ENCODE measurements at regions not wholly inside any gene's neighbourhood (a gene's known extent, or its start where the extent isn't known, plus 50 kb on each side); places are given as distances from the start of the nearest gene placed in this dataset.

DNA sequence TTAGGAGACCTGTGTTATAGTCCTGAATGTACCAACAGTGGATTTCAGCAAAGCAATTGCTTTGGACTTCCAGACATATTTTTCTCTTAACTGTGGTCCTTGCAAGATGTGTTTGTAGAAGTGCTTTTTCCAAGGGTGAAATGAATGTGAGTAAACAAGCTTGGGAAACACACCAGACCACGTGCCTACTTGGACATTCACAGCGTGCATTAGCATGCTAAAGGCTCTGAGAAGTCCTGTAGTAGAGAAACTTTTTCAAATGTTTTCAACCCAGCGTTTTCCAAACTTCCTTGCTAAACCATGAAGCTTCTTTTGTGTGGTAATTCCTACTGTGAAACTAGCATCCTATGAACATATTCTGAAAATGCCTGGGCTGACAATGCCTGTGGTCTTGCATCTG lies 91.2 kb upstream of the DBX1 start:
- no peak for DNase-seq
- no CpG with 5 or more reads among the region's 3 CpGs for WGBS (ENCODE audit: insufficient coverage, low lambda C conversion rate)
- Histone ChIP-seq H3K27me3 (ENCODE audit: control insufficient read depth, insufficient read depth, low read length) (peaks cover 5% of the 10 kb centered on the region), H3K4me1 (ENCODE audit: control insufficient read depth, insufficient read depth, low read length) (no peaks in the 10 kb centered on the region), H3K9me3 (ENCODE audit: control insufficient read depth, low read depth, low read length) (no peaks in the 10 kb centered on the region), H3K4me3 (ENCODE audit: low read length) (no peak overlapping the region), H3K27ac (ENCODE audit: low read length) (no peak overlapping the region), H3K36me3 (ENCODE audit: control insufficient read depth, insufficient read depth, low read length) (no peaks in the 10 kb centered on the region)

GRCh38 chr11:20250644-20251247 lies 90.5 kb upstream of the DBX1 start:
- H3K4me3 ChIP-seq (ENCODE audit: low read length): no peak overlapping the region
- no peaks in the 10 kb centered on the region for H3K4me1 ChIP-seq (ENCODE audit: control insufficient read depth, insufficient read depth, low read length)
- 100% methylated on average over 1 of the region's 3 CpGs for WGBS (ENCODE audit: insufficient coverage, low lambda C conversion rate)
- no peak for DNase-seq
- H3K27ac ChIP-seq (ENCODE audit: low read length): no peak overlapping the region
- H3K36me3 ChIP-seq (ENCODE audit: control insufficient read depth, insufficient read depth, low read length): no peaks in the 10 kb centered on the region
- H3K27me3 ChIP-seq (ENCODE audit: control insufficient read depth, insufficient read depth, low read length): peaks cover 7% of the 10 kb centered on the region
- no peaks in the 10 kb centered on the region for H3K9me3 ChIP-seq (ENCODE audit: control insufficient read depth, low read depth, low read length)

- H3K27ac ChIP-seq (ENCODE audit: low read length): no peak overlapping the region
- H3K9me3 ChIP-seq (ENCODE audit: control insufficient read depth, low read depth, low read length): no peaks in the 10 kb centered on the region
- no peaks in the 10 kb centered on the region for H3K4me1 ChIP-seq (ENCODE audit: control insufficient read depth, insufficient read depth, low read length)
- DNase-seq: no peak
- no peak overlapping the region for H3K4me3 ChIP-seq (ENCODE audit: low read length)
- no peaks in the 10 kb centered on the region for H3K36me3 ChIP-seq (ENCODE audit: control insufficient read depth, insufficient read depth, low read length)
- WGBS (ENCODE audit: insufficient coverage, low lambda C conversion rate): no CpG with 5 or more reads among the region's 3 CpGs
- H3K27me3 ChIP-seq (ENCODE audit: control insufficient read depth, insufficient read depth, low read length): peaks cover 8% of the 10 kb centered on the region
Observed at GRCh38 chr11:20249796-20250195, 89.5 kb upstream of the DBX1 start.

GRCh38 chr11:20249378-20249777 lies 89.1 kb upstream of the DBX1 start:
- no peak for DNase-seq
- no CpG with 5 or more reads among the region's 5 CpGs for WGBS (ENCODE audit: insufficient coverage, low lambda C conversion rate)
- peaks cover 8% of the 10 kb centered on the region for H3K27me3 ChIP-seq (ENCODE audit: control insufficient read depth, insufficient read depth, low read length)
- no peak overlapping the region for H3K4me3 ChIP-seq (ENCODE audit: low read length)
- no peaks in the 10 kb centered on the region for H3K36me3 ChIP-seq (ENCODE audit: control insufficient read depth, insufficient read depth, low read length)
- no peaks in the 10 kb centered on the region for H3K9me3 ChIP-seq (ENCODE audit: control insufficient read depth, low read depth, low read length)
- no peaks in the 10 kb centered on the region for H3K4me1 ChIP-seq (ENCODE audit: control insufficient read depth, insufficient read depth, low read length)
- H3K27ac ChIP-seq (ENCODE audit: low read length): no peak overlapping the region

GRCh38 chr11:20248871-20249270 lies 88.6 kb upstream of the DBX1 start:
- Histone ChIP-seq H3K27me3 (ENCODE audit: control insufficient read depth, insufficient read depth, low read length) (peaks cover 8% of the 10 kb centered on the region), H3K27ac (ENCODE audit: low read length) (no peak overlapping the region), H3K4me3 (ENCODE audit: low read length) (no peak overlapping the region), H3K4me1 (ENCODE audit: control insufficient read depth, insufficient read depth, low read length) (no peaks in the 10 kb centered on the region), H3K36me3 (ENCODE audit: control insufficient read depth, insufficient read depth, low read length) (no peaks in the 10 kb centered on the region), H3K9me3 (ENCODE audit: control insufficient read depth, low read depth, low read length) (no peaks in the 10 kb centered on the region)
- whole genome bisulfite sequencing (ENCODE audit: insufficient coverage, low lambda C conversion rate): 94% methylated on average over 2 of the region's 2 CpGs
- no peak for DNase-seq

DNA sequence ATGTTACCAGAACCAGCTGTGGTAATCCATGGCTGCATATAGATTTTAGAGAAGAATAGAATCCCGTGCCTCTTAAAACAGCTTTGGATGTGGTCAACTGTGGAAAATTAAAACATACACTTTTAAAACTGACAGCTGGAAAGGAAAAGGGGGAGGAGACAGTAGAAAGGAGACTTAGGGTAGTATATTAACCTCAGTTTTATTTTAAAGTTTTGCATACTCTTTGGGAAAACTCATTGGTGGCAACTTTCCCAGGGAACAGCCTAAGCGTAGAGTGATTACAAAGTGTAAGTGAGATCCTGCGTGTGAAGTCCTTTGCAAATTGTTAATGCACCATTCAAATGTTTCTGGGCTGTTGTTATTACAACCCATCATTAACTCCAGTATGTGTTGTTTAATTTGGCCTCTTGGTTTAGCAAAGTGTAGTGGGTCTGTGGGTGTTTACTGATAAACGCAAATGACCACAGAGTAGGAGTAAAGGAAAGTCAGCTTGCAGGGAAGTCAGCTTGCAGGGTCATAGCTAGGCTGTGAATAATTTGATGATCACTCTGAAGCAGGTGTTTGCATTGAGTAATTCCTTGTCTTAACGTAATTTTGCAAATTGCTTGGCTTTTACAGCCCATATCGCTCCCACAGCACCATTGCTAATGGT lies 88.0 kb upstream of the DBX1 start:
- no peaks in the 10 kb centered on the region for H3K9me3 ChIP-seq (ENCODE audit: control insufficient read depth, low read depth, low read length)
- WGBS (ENCODE audit: insufficient coverage, low lambda C conversion rate): 100% methylated on average over 1 of the region's 6 CpGs
- no peak overlapping the region for H3K4me3 ChIP-seq (ENCODE audit: low read length)
- no peaks in the 10 kb centered on the region for H3K4me1 ChIP-seq (ENCODE audit: control insufficient read depth, insufficient read depth, low read length)
- no peak overlapping the region for H3K27ac ChIP-seq (ENCODE audit: low read length)
- peaks cover 8% of the 10 kb centered on the region for H3K27me3 ChIP-seq (ENCODE audit: control insufficient read depth, insufficient read depth, low read length)
- no peak for DNase-seq
- H3K36me3 ChIP-seq (ENCODE audit: control insufficient read depth, insufficient read depth, low read length): no peaks in the 10 kb centered on the region

DNA sequence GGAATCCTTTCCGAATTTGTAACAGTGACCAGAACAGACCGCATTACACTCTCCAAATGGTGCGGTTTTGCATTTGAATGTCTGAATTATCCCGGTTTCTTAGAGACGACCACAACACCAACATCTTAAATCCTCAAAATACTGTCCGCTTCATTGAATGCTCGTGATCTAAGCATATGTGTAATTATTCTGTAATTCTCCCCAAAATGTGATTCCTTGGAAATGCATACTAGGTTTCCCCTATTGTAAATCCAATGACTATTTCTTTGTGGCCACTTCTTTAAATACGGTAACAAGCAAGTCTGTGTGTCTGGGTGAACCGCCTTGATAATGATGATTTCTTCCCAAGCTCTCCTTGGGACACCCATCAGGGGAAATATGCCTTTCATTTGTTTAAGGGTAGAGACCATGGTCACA lies 87.3 kb upstream of the DBX1 start:
- no peak overlapping the region for H3K27ac ChIP-seq (ENCODE audit: low read length)
- H3K9me3 ChIP-seq (ENCODE audit: control insufficient read depth, low read depth, low read length): no peaks in the 10 kb centered on the region
- peaks cover 8% of the 10 kb centered on the region for H3K27me3 ChIP-seq (ENCODE audit: control insufficient read depth, insufficient read depth, low read length)
- no peak overlapping the region for H3K4me3 ChIP-seq (ENCODE audit: low read length)
- DNase-seq: no peak
- 53% methylated on average over 4 of the region's 9 CpGs for WGBS (ENCODE audit: insufficient coverage, low lambda C conversion rate)
- no peaks in the 10 kb centered on the region for H3K4me1 ChIP-seq (ENCODE audit: control insufficient read depth, insufficient read depth, low read length)
- H3K36me3 ChIP-seq (ENCODE audit: control insufficient read depth, insufficient read depth, low read length): no peaks in the 10 kb centered on the region

- no CpG with 5 or more reads among the region's 3 CpGs for WGBS (ENCODE audit: insufficient coverage, low lambda C conversion rate)
- H3K4me3 ChIP-seq (ENCODE audit: low read length): no peak overlapping the region
- H3K4me1 ChIP-seq (ENCODE audit: control insufficient read depth, insufficient read depth, low read length): no peaks in the 10 kb centered on the region
- peaks cover 8% of the 10 kb centered on the region for H3K27me3 ChIP-seq (ENCODE audit: control insufficient read depth, insufficient read depth, low read length)
- no peaks in the 10 kb centered on the region for H3K36me3 ChIP-seq (ENCODE audit: control insufficient read depth, insufficient read depth, low read length)
- H3K27ac ChIP-seq (ENCODE audit: low read length): no peak overlapping the region
- H3K9me3 ChIP-seq (ENCODE audit: control insufficient read depth, low read depth, low read length): no peaks in the 10 kb centered on the region
- DNase-seq: no peak
Observed at GRCh38 chr11:20243974-20244373, 83.7 kb upstream of the DBX1 start.

- peak; percentile 17 to 24 for DNase-seq
- Histone ChIP-seq H3K4me3 (ENCODE audit: low read length) (no peak overlapping the region), H3K27ac (ENCODE audit: low read length) (no peak overlapping the region), H3K36me3 (ENCODE audit: control insufficient read depth, insufficient read depth, low read length) (no peaks in the 10 kb centered on the region), H3K27me3 (ENCODE audit: control insufficient read depth, insufficient read depth, low read length) (no peaks in the 10 kb centered on the region), H3K9me3 (ENCODE audit: control insufficient read depth, low read depth, low read length) (no peaks in the 10 kb centered on the region), H3K4me1 (ENCODE audit: control insufficient read depth, insufficient read depth, low read length) (no peaks in the 10 kb centered on the region)
- WGBS (ENCODE audit: insufficient coverage, low lambda C conversion rate): no CpG with 5 or more reads among the region's 2 CpGs
Observed at GRCh38 chr11:20238712-20239111, 78.4 kb upstream of the DBX1 start.

DNA sequence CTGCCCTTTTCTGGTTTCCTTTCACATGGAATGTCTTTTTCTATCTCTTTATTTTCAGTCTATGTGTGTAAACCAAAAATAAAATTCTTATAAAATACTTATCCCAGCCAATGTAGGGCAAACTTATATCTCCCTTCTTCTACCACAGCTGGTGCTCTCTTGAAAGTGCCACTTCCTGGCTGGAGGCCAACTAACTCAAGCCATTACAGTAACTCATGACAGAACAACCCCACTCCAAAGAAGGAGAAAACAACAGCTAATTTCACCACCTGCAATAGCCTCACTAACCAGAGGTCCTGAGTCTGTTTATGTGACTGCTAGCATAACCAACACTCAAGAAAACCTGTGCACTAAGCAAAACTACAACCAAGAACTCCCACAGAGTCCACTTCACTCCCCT lies 74.9 kb upstream of the DBX1 start:
- no peaks in the 10 kb centered on the region for H3K27me3 ChIP-seq (ENCODE audit: control insufficient read depth, insufficient read depth, low read length)

GRCh38 chr11:20227631-20228030 lies 67.4 kb upstream of the DBX1 start:
- WGBS (ENCODE audit: insufficient coverage, low lambda C conversion rate): 83% methylated on average over 1 of the region's 1 CpG
- no peak overlapping the region for H3K27ac ChIP-seq (ENCODE audit: low read length)
- no peaks in the 10 kb centered on the region for H3K4me1 ChIP-seq (ENCODE audit: control insufficient read depth, insufficient read depth, low read length)
- H3K27me3 ChIP-seq (ENCODE audit: control insufficient read depth, insufficient read depth, low read length): peaks cover 8% of the 10 kb centered on the region
- DNase-seq: no peak
- no peaks in the 10 kb centered on the region for H3K9me3 ChIP-seq (ENCODE audit: control insufficient read depth, low read depth, low read length)
- H3K4me3 ChIP-seq (ENCODE audit: low read length): no peak overlapping the region
- no peaks in the 10 kb centered on the region for H3K36me3 ChIP-seq (ENCODE audit: control insufficient read depth, insufficient read depth, low read length)

More for the DNA sequence above, 74.9 kb upstream of the DBX1 start:
- DNase-seq: no peak
- no peak overlapping the region for H3K27ac ChIP-seq (ENCODE audit: low read length)
- H3K9me3 ChIP-seq (ENCODE audit: control insufficient read depth, low read depth, low read length): no peaks in the 10 kb centered on the region
- no peaks in the 10 kb centered on the region for H3K36me3 ChIP-seq (ENCODE audit: control insufficient read depth, insufficient read depth, low read length)
- H3K4me3 ChIP-seq (ENCODE audit: low read length): no peak overlapping the region
- no peaks in the 10 kb centered on the region for H3K4me1 ChIP-seq (ENCODE audit: control insufficient read depth, insufficient read depth, low read length)

Data from large intestine (tissue), 3 donors.